ENCODE measurements at regions not wholly inside any gene's neighbourhood (a gene's known extent, or its start where the extent isn't known, plus 50 kb on each side); places are given as distances from the start of the nearest gene placed in this dataset.

DNA sequence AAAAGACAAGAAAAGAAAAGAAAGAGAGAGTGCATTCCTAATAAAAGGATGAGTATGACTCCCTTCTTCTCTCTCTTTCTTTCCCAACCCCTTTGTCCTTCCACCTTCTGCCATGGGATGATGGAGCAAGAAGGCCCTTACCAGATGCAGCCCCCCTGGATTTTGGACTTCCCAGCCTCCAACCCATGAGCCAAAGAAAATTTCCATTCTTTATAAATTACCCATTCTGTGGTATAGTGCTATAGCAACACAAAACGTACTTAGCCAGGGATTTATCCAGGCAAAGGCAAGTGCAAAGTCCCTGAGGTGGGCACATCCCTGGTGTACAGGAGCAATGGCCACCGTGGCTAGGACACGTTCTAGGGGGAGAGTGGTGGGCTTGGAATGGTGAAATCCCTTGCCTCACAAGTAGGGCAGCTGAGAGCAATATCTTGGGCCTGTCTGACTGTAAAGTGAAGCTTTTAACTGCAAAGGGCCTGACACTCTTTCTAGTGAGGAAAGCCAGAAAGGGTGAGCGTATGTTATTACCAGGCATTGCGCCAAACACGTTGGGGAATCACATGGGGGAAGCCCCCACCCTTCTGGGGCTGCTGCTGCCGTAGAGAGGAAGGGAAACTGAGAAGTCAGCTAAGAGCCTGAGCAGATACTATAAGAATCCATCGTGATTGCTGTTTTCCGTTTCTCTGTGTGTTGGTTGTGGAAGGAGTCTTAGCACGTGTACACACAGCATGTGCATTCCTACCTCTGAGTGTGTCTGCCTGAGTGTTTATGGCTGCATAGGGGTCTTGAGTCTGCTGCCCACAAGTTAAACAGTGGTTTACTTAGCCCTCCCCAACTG, 50.7 kb upstream of the SIRPA start (continued):
- no peak for TF ChIP-seq NFXL1 (IDR thresholded peaks at IDR 0.05; ENCODE audit: borderline replicate concordance)
- TF ChIP-seq, protein P1, sequence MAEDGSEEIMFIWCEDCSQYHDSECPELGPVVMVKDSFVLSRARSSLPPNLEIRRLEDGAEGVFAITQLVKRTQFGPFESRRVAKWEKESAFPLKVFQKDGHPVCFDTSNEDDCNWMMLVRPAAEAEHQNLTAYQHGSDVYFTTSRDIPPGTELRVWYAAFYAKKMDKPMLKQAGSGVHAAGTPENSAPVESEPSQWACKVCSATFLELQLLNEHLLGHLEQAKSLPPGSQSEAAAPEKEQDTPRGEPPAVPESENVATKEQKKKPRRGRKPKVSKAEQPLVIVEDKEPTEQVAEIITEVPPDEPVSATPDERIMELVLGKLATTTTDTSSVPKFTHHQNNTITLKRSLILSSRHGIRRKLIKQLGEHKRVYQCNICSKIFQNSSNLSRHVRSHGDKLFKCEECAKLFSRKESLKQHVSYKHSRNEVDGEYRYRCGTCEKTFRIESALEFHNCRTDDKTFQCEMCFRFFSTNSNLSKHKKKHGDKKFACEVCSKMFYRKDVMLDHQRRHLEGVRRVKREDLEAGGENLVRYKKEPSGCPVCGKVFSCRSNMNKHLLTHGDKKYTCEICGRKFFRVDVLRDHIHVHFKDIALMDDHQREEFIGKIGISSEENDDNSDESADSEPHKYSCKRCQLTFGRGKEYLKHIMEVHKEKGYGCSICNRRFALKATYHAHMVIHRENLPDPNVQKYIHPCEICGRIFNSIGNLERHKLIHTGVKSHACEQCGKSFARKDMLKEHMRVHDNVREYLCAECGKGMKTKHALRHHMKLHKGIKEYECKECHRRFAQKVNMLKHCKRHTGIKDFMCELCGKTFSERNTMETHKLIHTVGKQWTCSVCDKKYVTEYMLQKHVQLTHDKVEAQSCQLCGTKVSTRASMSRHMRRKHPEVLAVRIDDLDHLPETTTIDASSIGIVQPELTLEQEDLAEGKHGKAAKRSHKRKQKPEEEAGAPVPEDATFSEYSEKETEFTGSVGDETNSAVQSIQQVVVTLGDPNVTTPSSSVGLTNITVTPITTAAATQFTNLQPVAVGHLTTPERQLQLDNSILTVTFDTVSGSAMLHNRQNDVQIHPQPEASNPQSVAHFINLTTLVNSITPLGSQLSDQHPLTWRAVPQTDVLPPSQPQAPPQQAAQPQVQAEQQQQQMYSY (CRISPR knock-in tag; IDR thresholded peaks at IDR 0.05): no peak
- TF ChIP-seq, protein P2, sequence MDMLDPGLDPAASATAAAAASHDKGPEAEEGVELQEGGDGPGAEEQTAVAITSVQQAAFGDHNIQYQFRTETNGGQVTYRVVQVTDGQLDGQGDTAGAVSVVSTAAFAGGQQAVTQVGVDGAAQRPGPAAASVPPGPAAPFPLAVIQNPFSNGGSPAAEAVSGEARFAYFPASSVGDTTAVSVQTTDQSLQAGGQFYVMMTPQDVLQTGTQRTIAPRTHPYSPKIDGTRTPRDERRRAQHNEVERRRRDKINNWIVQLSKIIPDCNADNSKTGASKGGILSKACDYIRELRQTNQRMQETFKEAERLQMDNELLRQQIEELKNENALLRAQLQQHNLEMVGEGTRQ (IDR thresholded peaks at IDR 0.05; ENCODE audit: borderline replicate concordance, low read depth, low read length): no peak; the same call in 1 of the 2 replicates
- TF ChIP-seq NR2C1 (IDR thresholded peaks at IDR 0.05): no peak
- TF ChIP-seq SUPT20H (IDR thresholded peaks at IDR 0.05; ENCODE audit: borderline replicate concordance, control insufficient read depth, low read depth, low read length): no peak
- TF ChIP-seq, protein P3, sequence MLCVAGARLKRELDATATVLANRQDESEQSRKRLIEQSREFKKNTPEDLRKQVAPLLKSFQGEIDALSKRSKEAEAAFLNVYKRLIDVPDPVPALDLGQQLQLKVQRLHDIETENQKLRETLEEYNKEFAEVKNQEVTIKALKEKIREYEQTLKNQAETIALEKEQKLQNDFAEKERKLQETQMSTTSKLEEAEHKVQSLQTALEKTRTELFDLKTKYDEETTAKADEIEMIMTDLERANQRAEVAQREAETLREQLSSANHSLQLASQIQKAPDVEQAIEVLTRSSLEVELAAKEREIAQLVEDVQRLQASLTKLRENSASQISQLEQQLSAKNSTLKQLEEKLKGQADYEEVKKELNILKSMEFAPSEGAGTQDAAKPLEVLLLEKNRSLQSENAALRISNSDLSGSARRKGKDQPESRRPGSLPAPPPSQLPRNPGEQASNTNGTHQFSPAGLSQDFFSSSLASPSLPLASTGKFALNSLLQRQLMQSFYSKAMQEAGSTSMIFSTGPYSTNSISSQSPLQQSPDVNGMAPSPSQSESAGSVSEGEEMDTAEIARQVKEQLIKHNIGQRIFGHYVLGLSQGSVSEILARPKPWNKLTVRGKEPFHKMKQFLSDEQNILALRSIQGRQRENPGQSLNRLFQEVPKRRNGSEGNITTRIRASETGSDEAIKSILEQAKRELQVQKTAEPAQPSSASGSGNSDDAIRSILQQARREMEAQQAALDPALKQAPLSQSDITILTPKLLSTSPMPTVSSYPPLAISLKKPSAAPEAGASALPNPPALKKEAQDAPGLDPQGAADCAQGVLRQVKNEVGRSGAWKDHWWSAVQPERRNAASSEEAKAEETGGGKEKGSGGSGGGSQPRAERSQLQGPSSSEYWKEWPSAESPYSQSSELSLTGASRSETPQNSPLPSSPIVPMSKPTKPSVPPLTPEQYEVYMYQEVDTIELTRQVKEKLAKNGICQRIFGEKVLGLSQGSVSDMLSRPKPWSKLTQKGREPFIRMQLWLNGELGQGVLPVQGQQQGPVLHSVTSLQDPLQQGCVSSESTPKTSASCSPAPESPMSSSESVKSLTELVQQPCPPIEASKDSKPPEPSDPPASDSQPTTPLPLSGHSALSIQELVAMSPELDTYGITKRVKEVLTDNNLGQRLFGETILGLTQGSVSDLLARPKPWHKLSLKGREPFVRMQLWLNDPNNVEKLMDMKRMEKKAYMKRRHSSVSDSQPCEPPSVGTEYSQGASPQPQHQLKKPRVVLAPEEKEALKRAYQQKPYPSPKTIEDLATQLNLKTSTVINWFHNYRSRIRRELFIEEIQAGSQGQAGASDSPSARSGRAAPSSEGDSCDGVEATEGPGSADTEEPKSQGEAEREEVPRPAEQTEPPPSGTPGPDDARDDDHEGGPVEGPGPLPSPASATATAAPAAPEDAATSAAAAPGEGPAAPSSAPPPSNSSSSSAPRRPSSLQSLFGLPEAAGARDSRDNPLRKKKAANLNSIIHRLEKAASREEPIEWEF (IDR thresholded peaks at IDR 0.05; ENCODE audit: insufficient replicate concordance, low read depth, low read length): no peak
- no peak for TF ChIP-seq ZBED1 (IDR thresholded peaks at IDR 0.05; ENCODE audit: borderline replicate concordance)
- TF ChIP-seq CBFB (IDR thresholded peaks at IDR 0.05; ENCODE audit: low read depth): no peak
- no peak for TF ChIP-seq ZNF24 (IDR thresholded peaks at IDR 0.05)
- TF ChIP-seq SUZ12 (IDR thresholded peaks at IDR 0.05; ENCODE audit: unreplicated experiment): no peak
- no peak for TF ChIP-seq CEBPB (IDR thresholded peaks at IDR 0.05; ENCODE audit: borderline replicate concordance in 1 of 2, low read depth in 2 of 2, low read length in 2 of 2)
- no peak for TF ChIP-seq BCL3 (IDR thresholded peaks at IDR 0.05; ENCODE audit: borderline replicate concordance, insufficient read depth, low read depth, low read length, poor library complexity, severe bottlenecking)
- TF ChIP-seq, protein P4, sequence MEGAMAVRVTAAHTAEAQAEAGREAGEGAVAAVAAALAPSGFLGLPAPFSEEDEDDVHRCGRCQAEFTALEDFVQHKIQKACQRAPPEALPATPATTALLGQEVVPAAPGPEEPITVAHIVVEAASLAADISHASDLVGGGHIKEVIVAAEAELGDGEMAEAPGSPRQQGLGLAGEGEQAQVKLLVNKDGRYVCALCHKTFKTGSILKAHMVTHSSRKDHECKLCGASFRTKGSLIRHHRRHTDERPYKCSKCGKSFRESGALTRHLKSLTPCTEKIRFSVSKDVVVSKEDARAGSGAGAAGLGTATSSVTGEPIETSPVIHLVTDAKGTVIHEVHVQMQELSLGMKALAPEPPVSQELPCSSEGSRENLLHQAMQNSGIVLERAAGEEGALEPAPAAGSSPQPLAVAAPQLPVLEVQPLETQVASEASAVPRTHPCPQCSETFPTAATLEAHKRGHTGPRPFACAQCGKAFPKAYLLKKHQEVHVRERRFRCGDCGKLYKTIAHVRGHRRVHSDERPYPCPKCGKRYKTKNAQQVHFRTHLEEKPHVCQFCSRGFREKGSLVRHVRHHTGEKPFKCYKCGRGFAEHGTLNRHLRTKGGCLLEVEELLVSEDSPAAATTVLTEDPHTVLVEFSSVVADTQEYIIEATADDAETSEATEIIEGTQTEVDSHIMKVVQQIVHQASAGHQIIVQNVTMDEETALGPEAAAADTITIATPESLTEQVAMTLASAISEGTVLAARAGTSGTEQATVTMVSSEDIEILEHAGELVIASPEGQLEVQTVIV (IDR thresholded peaks at IDR 0.05; ENCODE audit: borderline replicate concordance, partially characterized antibody): no peak
- TF ChIP-seq KLF5 (IDR thresholded peaks at IDR 0.05; ENCODE audit: partially characterized antibody): no peak

Measured in GM12878 (cell line).